ENCODE measurements at regions not wholly inside any gene's neighbourhood (a gene's known extent, or its start where the extent isn't known, plus 50 kb on each side); places are given as distances from the start of the nearest gene placed in this dataset.
A peak's percentile ranks its signal among the peaks of the same experiment; 100 is the strongest.

- no peak for TF ChIP-seq CTCF (IDR thresholded peaks at IDR 0.05; ENCODE audit: unreplicated experiment)
- Mint-ChIP-seq H3K4me1 (peaks cover 15% of the 10 kb centered on the region), H3K36me3 (no peaks in the 10 kb centered on the region), H3K27me3 (ENCODE audit: low read depth) (peaks cover 7% of the 10 kb centered on the region), H3K27ac (no peak overlapping the region), H3K9me3 (peaks cover 5% of the 10 kb centered on the region), H3K4me3 (no peak overlapping the region)
- no peak for DNase-seq (ENCODE audit: low spot score in 2 of 2, unreplicated experiment in 2 of 2)
Measured at GRCh38 chr1:83698644-83699043, 300.3 kb downstream of the TTLL7 start.

DNA sequence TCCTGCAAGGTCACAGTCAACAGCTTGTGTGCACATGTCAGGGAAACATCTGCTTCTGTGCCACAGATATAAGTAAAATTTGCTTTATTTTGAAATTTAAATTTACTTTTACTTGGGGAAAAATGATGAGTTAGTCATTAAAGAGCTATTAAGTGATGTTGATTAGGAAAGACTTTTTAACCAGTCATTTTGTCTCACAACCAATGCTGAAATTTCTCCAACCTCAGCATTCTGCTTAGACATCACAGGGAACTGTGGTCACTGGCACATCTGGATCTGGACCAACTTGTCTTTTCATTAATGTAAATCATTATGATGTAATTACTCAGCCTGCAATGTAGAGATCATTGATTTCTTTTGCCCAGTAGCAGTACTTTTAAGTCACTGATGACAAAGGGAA lies 301.0 kb downstream of the TTLL7 start:
- Mint-ChIP-seq H3K27me3 (ENCODE audit: low read depth) (peaks cover 7% of the 10 kb centered on the region), H3K4me3 (no peak overlapping the region), H3K9me3 (peaks cover 5% of the 10 kb centered on the region), H3K4me1 (peaks cover 22% of the 10 kb centered on the region), H3K27ac (no peak overlapping the region), H3K36me3 (no peaks in the 10 kb centered on the region)
- TF ChIP-seq CTCF (IDR thresholded peaks at IDR 0.05; ENCODE audit: unreplicated experiment) = no peak
- no peak for DNase-seq (ENCODE audit: low spot score in 2 of 2, unreplicated experiment in 2 of 2)

GRCh38 chr1:83697220-83697619 lies 301.7 kb downstream of the TTLL7 start:
- DNase-seq (ENCODE audit: low spot score in 2 of 2, unreplicated experiment in 2 of 2) = no peak
- Mint-ChIP-seq H3K9me3 (peaks cover 5% of the 10 kb centered on the region), H3K27ac (no peak overlapping the region), H3K36me3 (no peaks in the 10 kb centered on the region), H3K27me3 (ENCODE audit: low read depth) (peaks cover 7% of the 10 kb centered on the region), H3K4me1 (peaks cover 30% of the 10 kb centered on the region), H3K4me3 (no peak overlapping the region)
- no peak for TF ChIP-seq CTCF (IDR thresholded peaks at IDR 0.05; ENCODE audit: unreplicated experiment)

- peaks cover 36% of the 10 kb centered on the region for H3K4me1 Mint-ChIP-seq
- no peak for TF ChIP-seq CTCF (IDR thresholded peaks at IDR 0.05; ENCODE audit: unreplicated experiment)
- peaks cover 4% of the 10 kb centered on the region for H3K27me3 Mint-ChIP-seq (ENCODE audit: low read depth)
- no peaks in the 10 kb centered on the region for H3K36me3 Mint-ChIP-seq
- H3K4me3 Mint-ChIP-seq = no peak overlapping the region
- H3K27ac Mint-ChIP-seq = no peak overlapping the region
- no peak for DNase-seq (ENCODE audit: low spot score in 2 of 2, unreplicated experiment in 2 of 2)
- H3K9me3 Mint-ChIP-seq = peaks cover 4% of the 10 kb centered on the region
Measured at GRCh38 chr1:83694449-83694848, 304.5 kb downstream of the TTLL7 start.

DNA sequence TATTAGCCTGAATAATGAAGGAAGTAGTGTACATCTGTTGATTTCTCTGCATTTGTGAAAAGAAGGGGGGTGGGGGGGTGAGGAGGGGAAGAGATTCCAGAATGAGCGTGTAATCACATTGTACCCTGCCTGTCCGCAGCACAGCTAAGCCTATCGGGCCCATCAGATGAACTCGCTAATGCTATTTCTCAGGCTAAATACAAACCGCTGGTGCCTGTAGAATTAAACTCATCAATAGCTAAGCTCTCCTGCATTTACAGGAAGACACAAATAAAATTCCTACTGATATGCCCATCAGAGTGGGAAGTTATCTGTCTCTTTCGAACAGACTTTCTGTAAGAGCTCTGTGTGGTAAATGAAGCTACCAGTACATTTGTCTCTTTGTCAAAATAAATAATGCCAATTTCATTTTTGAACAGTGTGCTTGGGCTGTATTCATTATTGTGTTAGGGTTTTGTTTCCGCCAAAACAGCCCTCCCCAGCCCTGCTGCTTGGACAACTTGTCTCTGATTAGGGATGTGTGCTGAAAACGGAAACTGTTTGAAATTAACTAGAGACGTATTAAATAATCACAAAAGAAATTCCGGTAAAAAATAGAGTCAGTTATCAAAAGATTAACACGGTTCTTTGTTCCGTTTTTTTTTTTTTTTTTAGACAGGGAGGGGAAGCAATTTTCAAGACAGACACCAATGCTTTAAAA lies 305.4 kb downstream of the TTLL7 start:
- DNase-seq (ENCODE audit: low spot score in 2 of 2, unreplicated experiment in 2 of 2) = no peak
- no peak overlapping the region for H3K27ac Mint-ChIP-seq
- peak overlapping the region; percentile 57 for H3K4me3 Mint-ChIP-seq
- TF ChIP-seq CTCF (IDR thresholded peaks at IDR 0.05; ENCODE audit: unreplicated experiment) = no peak
- peaks cover 9% of the 10 kb centered on the region for H3K9me3 Mint-ChIP-seq
- peaks cover 2% of the 10 kb centered on the region for H3K27me3 Mint-ChIP-seq (ENCODE audit: low read depth)
- peaks cover 6% of the 10 kb centered on the region for H3K36me3 Mint-ChIP-seq
- peaks cover 36% of the 10 kb centered on the region for H3K4me1 Mint-ChIP-seq
